HG03159 (cell line): ENCODE measurements at regions not wholly inside any gene's neighbourhood (a gene's known extent, or its start where the extent isn't known, plus 50 kb on each side); places are given as distances from the start of the nearest gene placed in this dataset.

Experiments
- ATAC-seq: cut with Tn5 transposase; IDR thresholded peaks from one replicate; pipeline ENCODE4 v1.9.1; 2021; ENCODE audit warnings: mild to moderate bottlenecking, moderate library complexity; ENCODE audit not compliant: unreplicated experiment

DNA sequence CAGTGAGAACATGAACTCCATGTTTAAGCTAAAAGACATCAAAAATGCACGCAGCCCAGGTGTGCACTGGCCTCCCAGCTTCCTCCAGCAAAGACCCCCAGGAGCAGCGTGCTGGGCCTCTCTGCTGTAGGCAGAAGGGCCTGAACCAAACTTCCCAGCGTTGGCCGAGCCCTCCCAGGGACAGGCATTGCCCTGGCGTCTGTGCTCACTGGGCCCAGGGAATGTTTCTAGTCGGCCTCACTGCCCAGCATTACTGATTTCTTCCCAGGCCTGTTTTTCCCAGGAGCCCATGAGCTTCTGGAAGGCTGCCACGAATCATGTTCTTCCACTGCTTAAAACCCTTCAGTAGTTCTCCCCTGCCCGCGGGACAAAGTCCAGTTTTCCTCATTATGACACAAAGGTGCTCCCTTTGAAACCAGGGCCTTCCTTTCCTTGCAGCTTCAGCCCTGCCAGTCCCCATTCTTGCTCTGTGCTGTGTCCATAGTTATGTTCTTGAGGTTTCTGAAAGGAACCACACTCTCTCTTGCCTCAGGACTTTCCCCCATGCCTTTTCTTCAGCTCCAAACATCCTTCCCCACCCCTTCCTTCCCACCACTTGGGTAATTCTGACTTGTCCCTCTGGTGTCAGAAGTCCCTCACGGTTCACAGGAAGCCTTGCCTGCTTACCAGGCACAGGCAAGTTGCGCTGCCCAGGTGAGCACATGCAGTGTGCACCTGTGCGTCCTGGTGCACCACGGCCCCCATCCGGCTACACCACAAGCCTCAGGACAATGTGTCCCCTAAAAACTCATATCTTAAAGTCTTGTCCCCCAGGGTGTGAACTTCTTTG, 93.4 kb upstream of the ENPP6 start:
- ATAC-seq = no peak

DNA sequence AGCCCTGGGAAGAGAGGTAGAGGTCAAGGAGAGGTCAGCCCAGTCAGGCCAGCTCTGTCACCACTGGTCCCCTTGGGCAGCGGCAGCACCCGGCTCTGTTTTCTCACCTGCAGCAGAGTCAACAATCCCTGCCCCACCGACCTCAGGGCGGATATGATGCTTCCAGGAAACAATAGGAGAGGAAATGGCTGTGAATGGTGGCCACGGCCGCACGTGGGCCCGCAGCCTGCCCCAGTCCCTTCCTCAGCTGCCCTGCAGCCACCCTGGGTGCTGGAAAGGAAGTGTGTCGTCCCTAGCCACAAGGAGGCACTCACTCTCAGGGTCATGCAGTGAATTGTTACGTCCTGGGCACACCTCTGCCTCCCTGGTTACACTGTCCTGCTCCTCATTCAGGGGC, 92.5 kb upstream of the ENPP6 start:
- no peak for ATAC-seq

DNA sequence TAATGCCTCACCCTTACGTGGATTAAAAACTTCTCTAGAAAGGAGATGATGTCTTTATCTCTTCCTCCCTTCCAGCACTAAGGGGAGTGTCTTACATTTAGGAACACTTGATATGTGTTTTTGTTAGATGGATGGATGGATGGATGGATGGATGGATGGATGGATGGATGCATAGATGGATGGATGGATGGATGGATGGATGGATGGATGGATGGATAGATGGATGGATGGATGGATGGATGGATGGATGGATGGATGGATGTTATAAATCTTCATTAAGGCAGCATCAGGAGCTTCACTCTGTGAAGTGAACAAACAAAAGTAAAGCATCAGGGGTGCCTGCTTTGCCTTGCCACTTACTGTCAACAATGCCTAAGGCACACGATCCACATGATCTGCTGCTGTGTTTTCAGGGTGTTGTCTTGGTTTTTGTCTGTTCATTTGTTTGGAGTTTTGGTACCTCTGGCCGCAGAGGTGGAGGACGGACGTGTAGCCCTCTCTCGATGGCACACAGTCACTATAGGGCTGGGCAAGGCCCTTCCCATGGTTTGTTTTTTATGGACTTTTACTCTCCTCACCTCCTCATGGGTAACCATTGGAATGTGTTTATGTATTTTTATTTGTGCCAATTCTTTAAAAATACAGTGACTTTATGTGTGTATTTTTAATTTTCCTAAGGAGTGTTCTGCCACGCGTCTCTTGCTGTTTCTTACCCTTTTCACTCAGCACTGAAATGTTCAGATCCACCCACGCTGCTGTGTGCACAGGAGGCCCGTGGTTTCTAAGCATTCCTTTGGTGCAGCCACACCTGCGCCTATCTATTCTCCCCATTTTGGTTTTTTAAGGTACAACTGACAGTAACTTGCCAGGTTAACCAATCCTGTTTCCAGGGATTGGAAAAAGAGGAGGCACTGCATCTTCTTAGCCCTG, 91.8 kb upstream of the ENPP6 start:
- no peak for ATAC-seq

DNA sequence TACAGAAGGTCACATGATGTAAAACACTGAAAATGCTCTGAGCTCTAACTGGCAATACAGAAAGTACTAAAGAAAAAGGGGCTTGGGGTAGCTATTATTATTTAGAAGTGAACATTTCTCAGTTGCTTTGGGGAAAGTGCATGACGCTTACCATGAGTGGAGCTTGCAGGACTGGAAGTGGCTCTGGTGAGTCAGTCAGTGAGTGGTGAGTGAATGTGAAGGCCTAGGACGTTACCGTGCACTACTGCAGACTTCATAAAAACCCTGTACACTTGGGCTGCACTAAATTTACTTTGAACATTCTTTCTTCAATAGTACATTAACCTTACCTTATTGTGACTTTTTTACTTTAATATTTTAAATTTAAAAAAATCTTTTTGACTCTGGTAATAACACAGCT, 89.3 kb upstream of the ENPP6 start:
- no peak for ATAC-seq

DNA sequence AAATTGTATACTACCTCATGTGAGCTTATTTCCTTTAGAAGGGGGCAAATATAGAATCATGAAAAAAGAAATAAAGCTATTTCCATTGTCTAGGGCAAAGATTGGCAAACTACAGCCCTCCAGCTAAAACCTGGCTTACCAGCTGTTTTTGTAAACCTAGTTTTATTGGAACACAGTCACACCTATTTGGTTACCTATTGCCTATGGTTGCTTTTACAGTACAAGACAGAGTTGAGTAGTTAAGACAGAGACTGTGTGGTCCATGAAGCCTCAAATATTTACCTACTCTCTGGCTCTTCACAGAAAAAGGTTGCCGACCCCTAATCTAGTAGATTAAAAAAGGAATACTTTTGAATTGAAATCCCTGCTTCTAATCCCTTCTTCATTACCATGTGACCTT, 88.8 kb upstream of the ENPP6 start:
- no peak for ATAC-seq

DNA sequence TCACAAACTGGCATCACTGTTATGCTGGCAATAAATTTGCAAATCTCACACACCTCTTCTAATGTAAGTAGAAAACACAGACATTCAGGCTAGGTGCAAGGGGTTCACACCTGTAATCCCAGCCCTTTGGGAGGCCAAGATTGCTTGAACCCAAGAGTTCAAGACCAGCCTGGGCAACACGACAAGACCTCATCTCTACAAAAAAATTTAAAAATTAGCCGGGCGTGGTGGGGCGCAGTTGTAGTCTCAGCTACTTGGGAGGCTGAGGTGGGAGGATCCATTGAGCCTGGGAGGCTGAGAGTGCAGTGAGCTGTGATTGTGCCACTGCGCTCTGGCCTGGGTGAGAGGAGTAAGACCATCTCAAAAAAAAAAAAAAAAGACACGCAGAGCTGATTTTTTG, 83.1 kb upstream of the ENPP6 start:
- ATAC-seq = no peak

DNA sequence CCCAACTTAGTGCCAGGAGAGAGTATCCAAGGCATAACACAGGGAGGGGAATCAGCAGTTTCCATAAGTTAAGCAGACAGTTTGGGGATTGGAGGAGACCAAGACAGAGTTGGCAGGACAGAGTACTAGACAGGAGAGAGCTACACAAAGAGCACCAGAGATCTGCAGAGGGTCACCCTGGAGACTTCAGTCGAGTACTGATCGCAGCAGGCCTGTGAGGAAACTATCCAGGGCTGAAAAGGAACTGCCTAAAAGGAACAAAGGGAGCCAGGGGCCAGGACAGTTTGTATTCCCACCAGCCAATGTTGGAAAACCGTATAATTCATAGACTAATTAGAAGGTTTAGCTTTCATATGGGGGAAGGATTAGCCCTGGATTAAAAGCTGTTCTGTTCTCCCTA, 80.6 kb upstream of the ENPP6 start:
- ATAC-seq = no peak

DNA sequence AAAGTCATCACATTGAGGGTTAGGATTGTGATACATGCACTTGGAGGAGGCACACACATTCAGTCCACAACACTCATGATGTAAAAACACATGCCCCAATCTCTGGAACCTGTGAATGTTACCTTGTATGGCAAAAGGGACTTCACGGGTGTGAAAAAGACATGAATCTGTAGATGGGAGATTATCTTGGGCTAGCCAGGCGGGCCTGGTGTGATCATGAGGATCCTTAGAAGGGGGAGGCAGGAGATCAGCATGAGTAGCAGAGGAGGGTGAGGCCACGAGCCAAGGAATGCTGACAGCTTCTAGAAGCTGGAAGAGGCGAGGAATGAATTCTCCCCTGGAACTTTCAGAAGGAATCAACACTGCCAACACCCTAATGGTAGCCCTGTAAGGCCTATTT, 77.5 kb upstream of the ENPP6 start:
- no peak for ATAC-seq

DNA sequence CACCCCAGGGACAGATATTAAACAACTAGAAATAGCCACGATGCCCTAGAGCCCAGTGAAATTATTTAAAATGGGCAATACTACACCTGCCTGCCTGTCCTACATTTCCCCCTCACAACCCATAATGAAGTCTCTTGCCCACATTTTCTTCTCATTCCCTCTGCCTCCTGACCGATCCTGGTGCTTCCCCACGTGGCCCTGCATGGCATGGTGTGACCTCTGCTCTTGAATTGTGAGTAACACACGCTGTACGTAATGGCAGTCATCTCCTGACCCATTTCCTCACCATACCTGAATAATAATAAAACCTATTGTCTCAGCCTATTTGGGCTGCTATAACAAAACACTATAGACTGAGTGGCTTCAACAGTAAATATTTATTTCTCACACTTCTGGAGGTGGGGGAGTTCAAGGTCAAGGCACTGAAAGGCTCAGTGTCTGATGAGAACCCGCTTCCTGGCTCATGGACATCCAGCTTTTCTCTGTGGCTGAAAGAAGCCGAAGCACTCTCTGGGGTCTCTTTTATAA, 77.0 kb upstream of the ENPP6 start:
- no peak for ATAC-seq

DNA sequence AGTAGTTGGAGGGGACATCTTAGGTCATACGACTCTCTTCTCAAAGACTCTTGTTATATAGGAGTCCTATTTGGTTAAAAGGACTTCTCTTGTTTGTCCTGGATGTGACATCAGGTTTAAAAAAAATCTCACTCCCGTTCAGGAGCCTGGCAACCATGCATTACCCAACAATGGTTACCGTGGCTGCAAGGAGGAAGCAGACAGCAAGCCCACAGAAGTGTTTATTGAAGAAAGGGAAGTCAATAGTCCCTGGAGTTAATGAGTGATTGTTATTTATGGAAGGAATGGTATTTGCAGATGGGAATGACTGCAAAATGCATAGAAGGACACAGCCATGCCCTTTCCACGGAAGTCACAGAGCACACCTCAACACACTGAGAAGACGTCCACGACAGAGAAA, 75.9 kb upstream of the ENPP6 start:
- ATAC-seq = no peak

DNA sequence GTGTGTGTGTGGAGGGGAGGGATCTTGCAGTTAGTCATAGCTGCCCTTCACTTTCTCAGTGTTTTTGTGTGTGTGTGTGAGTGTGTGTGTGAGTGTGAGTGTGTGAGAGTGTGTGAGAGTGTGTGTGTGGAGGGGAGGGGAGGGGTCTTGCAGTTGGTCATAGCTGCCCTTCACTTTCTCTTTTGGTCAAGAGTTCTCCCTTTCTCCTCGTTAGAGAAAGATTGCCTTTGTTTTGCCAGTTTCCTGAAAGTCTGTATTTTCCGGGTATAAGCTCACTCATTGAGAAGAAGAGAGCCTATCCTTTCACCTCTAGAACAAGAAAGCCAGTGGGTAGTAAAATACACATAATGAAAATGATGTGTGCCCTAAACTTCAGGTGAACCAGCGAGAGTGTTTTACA, 75.2 kb upstream of the ENPP6 start:
- ATAC-seq = no peak

DNA sequence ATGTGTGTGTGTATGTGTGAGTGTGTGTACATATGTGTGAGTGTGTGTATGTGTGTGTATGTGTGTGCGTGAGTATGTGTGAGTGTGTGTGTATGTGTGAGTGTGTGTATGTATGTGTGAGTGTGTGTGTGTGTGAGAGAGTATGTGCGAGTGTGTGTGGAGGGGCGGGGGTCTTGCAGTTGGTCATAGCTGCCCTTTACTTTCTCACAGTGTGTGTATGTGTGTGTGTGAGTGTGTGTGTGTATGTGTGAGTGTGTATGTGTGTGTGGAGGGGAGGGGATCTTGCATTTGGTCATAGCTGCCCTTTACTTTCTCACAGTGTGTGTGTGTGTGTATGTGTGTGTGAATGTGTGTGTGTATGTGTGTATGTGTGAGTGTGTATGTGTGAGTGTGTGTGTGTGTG, 74.8 kb upstream of the ENPP6 start:
- ATAC-seq = no peak

DNA sequence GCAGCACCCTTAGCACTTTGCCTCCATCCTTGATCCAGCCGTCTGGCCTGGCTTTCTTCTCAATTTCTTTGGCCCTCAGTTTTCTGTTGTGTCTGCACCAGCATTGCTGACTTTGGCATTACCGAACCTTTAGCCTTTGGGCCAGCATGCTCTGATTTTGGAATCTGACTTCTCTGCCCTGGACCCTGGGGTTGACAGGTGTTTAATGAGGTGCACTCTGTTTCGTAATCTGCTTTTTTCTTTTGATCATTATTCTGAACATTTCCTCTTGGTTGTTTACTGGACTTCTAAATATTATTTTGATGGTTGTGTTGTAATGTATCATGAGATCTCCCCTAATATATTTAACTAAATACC, 71.5 kb upstream of the ENPP6 start:
- no peak for ATAC-seq

DNA sequence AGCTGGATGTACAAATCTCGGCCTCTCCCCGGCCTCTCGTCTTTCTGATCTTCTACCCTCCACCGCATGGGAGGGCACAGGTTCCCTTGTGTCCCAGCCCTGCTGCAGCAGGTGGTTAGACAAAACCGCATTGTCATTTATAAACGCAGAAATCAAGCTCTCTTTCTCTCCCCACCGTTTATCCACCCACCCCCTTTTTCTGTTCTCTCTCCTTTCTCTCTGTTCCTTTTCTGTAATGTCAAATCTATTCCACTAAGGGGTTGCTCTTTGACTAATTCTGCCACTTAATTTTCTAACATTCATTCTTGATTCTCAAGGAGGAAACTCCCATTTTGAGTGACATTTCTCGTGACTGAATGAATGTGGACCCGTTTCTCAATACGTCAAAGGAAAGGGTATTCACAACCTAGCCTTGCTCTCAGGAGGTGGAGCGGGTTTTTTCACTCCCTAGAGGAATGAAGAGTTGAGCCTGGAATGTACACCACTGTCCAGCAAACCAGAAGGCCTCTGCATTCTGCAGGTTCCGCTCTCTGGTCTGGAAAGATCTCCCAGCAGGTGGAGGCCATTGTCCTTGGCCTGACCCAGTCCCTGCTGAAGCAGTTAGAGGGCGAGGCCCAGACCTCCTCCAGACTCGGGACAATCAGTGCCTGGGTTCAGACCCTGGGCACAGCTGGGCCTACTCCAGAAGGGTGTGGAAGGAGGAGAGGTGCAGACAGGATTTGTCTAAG, 70.9 kb upstream of the ENPP6 start:
- peak; percentile 64 for ATAC-seq

DNA sequence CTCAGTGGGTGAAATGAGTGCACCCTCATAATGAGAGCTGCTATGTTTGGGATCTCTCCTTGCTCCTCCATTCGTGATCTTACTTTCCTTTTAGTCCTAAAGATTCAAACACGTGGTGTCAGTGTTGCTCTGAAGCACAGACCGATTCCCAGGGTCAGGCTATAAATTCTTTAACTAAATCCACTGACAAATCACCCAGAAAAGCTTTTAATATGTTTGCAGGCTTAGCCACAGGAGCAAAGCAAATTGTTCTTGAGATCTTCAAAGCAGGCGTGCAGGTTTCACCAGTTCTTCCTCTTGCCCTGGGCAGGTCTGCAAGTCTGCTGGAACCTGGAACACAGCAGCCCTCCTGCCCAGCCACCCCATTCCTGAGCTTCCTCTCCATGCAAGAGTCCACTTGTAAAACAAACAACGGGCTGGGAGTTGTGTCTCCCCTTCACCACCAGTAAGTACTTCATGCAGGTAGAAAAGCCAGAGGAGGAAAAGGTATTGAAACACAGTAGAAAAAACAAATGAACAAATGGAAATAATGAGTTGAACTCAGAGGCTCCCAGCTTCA, 70.1 kb upstream of the ENPP6 start:
- ATAC-seq = no peak

DNA sequence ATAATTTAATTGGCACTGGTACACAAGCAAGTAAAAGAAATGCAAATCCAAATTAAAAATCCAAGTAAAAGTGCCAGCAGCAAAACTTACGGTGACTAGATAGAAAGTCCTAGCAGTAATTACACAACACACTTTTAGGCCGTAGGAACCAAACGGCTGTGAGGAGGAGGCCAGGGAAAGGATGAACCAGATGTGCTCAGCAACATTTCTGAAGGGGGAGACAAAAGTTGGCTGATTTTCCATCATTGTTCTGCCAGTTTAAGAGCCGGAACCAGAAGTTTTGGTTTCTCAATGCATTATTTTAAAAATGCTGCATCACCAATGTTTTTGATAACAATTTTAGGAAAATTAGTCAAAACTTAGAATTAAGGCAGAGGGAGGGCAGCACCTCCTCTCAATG, 68.7 kb upstream of the ENPP6 start:
- ATAC-seq = no peak

DNA sequence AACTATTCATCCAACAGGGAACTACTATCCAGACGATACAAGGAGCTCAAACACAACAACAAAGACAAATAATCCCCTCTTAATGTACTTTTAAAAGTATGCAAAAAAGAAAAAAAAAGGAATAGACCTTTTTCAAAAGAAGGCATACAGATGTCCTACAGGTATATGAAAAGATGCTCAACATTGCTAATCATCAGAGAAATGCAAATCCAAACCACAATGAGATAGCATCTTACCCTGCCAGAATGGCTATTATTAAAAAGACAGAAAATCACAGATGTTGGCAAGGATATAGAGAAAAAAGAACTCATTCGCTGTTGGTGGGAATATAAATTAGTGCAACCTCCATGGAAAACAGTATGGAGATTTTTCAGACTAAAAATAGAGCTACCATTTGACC, 67.1 kb upstream of the ENPP6 start:
- ATAC-seq = no peak

DNA sequence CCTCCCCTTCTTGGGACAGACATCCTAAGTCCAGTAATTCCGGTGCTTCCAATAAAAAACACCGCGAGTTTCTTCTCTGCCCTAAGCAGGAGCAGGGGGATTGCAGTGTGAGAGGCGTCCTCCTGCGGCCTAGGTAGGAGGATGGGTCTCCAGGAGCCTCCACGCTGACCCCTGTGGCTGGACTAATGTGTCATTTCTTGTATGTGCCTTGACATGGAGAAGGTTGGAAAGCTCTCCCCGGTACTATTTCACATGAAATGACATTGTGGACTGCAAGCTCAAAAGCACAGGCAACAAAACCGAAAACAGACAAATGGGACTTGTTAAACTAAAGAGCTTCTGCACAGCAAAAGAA, 66.6 kb upstream of the ENPP6 start:
- ATAC-seq = no peak

DNA sequence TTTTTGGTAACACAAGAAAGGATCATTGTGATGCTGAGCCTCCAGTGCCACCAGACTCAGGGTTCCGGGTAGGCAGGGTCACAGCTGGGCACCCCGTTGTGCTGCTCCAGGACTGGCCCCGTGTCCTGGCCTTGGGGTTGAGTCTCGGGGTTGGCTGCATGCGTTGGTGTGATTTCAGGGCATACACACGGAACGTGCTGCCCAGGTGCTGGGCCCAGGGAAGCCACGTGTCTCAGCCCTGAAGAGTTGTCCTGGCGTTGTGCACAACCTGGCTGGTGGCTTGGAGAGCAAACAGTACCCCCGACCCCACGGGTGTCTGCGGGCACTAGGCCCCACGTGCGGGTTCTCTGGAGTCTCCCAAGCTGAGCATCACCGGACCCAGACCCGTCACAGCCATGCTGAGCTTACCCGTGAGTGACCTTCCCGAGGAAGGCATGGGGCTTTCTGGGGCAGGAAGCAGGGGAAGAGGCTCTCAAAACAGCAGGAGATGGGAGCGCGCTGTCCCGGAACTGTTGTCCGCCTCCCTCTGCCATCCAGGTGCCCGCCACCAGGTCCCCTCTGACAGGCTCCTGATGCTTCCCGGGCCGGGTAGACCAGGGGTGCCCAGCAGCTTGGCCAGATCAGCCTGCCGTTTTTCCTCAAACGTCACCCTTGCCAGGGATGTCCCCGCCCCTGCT, 66.1 kb upstream of the ENPP6 start:
- ATAC-seq = no peak

DNA sequence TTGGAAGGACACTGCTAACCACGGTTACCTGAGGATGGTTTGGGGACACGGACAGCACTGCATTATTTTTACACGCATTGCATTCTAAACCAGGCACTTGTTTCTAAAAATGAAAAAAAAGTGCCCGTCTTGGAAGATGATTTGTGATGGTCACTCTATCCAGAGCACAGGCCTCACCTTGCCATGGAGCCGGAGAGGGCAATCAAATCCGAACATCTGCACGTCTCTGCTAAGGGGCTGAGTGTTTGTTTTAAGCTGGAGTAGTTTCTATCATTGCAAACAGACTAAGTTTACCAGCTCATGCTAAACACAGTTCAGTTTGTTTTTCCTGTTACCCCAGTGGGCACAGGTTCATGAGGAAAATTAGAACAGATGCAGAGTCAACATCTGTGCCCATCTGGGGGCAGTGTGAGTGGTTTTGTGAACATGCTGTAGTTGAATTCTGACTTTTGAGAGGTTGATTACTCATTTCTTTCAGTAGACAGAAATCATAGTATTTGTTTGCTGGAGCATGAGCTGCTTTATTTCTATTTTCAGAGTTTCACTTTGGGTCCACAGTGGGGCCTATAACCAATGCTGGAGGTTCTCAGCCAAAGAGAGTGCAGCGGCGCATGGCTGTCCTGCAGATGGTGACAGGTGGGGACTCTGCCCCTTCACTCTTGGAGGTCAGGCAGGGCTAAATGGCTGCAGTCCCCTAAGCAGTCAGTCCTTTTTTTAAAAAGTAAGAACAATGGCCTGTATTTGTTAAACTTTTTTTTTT, 65.4 kb upstream of the ENPP6 start:
- ATAC-seq = peak; percentile 68
